ENCODE measurements at regions not wholly inside any gene's neighbourhood (a gene's known extent, or its start where the extent isn't known, plus 50 kb on each side); places are given as distances from the start of the nearest gene placed in this dataset.

DNA sequence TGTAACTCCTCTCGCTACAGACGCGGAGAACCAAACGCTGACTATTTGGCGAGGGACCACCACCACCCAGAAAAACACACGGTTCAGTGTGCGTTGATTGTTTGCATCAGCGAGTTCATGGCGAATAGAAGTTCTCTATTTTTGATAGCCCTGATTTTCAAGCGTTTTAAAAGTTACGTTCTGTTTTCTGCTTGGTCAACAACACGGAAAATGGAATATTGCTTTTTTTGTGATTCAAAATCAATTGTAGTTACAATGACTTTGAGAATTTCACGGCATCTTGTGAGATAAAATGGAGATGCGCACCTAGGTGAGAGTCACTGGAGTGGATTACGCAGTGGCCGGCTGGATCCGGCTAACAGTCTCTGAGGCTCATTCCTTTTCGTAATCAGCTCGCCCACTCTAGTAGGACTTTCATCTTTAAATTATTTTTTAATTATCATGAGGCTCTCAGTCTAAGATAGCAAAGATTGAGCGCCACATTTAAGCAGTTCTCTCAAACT lies 54.8 kb downstream of the CCDC54 start:
- TF ChIP-seq, protein P1, sequence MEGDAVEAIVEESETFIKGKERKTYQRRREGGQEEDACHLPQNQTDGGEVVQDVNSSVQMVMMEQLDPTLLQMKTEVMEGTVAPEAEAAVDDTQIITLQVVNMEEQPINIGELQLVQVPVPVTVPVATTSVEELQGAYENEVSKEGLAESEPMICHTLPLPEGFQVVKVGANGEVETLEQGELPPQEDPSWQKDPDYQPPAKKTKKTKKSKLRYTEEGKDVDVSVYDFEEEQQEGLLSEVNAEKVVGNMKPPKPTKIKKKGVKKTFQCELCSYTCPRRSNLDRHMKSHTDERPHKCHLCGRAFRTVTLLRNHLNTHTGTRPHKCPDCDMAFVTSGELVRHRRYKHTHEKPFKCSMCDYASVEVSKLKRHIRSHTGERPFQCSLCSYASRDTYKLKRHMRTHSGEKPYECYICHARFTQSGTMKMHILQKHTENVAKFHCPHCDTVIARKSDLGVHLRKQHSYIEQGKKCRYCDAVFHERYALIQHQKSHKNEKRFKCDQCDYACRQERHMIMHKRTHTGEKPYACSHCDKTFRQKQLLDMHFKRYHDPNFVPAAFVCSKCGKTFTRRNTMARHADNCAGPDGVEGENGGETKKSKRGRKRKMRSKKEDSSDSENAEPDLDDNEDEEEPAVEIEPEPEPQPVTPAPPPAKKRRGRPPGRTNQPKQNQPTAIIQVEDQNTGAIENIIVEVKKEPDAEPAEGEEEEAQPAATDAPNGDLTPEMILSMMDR (IDR thresholded peaks at IDR 0.05; ENCODE audit: insufficient read depth, low read length), result no peak
- TF ChIP-seq POLR2AphosphoS5 (IDR thresholded peaks at IDR 0.05; ENCODE audit: low read depth) (no peak), SPI1 (IDR thresholded peaks at IDR 0.05; ENCODE audit: borderline replicate concordance, low read depth) (no peak), GABPA (IDR thresholded peaks at IDR 0.05; ENCODE audit: low read depth) (no peak)
- TF ChIP-seq, protein P2, sequence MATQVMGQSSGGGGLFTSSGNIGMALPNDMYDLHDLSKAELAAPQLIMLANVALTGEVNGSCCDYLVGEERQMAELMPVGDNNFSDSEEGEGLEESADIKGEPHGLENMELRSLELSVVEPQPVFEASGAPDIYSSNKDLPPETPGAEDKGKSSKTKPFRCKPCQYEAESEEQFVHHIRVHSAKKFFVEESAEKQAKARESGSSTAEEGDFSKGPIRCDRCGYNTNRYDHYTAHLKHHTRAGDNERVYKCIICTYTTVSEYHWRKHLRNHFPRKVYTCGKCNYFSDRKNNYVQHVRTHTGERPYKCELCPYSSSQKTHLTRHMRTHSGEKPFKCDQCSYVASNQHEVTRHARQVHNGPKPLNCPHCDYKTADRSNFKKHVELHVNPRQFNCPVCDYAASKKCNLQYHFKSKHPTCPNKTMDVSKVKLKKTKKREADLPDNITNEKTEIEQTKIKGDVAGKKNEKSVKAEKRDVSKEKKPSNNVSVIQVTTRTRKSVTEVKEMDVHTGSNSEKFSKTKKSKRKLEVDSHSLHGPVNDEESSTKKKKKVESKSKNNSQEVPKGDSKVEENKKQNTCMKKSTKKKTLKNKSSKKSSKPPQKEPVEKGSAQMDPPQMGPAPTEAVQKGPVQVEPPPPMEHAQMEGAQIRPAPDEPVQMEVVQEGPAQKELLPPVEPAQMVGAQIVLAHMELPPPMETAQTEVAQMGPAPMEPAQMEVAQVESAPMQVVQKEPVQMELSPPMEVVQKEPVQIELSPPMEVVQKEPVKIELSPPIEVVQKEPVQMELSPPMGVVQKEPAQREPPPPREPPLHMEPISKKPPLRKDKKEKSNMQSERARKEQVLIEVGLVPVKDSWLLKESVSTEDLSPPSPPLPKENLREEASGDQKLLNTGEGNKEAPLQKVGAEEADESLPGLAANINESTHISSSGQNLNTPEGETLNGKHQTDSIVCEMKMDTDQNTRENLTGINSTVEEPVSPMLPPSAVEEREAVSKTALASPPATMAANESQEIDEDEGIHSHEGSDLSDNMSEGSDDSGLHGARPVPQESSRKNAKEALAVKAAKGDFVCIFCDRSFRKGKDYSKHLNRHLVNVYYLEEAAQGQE (IDR thresholded peaks at IDR 0.05; ENCODE audit: insufficient replicate concordance, low read depth), result no peak
